ENCODE measurements at regions not wholly inside any gene's neighbourhood (a gene's known extent, or its start where the extent isn't known, plus 50 kb on each side); places are given as distances from the start of the nearest gene placed in this dataset.

DNA sequence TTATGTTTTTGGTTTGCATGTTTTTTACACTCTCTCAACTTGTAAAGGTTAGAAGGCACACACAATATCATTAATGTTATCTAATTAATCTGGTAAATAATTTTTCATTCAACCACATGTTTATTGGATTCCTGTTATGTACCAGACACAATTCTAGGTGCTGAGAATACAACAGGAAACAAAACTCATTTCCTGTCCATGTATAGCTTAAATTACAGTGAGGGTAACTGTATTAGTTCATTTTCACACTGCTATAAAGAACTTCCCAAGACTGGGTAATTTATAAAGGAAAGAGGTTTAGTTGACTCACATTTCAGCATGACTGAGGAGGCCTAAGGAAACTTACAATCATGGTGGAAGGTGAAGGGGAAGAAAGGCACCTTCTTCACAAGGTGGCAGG, 270.5 kb downstream of the TRIB2 start:
- TF ChIP-seq POLR2A (IDR thresholded peaks at IDR 0.05) (no peak), POLR2AphosphoS5 (IDR thresholded peaks at IDR 0.05; ENCODE audit: insufficient read depth in 1 of 2, low read depth in 1 of 2) (no peak)
- TF ChIP-seq, protein P1, sequence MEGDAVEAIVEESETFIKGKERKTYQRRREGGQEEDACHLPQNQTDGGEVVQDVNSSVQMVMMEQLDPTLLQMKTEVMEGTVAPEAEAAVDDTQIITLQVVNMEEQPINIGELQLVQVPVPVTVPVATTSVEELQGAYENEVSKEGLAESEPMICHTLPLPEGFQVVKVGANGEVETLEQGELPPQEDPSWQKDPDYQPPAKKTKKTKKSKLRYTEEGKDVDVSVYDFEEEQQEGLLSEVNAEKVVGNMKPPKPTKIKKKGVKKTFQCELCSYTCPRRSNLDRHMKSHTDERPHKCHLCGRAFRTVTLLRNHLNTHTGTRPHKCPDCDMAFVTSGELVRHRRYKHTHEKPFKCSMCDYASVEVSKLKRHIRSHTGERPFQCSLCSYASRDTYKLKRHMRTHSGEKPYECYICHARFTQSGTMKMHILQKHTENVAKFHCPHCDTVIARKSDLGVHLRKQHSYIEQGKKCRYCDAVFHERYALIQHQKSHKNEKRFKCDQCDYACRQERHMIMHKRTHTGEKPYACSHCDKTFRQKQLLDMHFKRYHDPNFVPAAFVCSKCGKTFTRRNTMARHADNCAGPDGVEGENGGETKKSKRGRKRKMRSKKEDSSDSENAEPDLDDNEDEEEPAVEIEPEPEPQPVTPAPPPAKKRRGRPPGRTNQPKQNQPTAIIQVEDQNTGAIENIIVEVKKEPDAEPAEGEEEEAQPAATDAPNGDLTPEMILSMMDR (IDR thresholded peaks at IDR 0.05), result no peak

Data from vagina (tissue), 2 donors.